Chondrocyte (in vitro differentiated cells): ENCODE measurements at regions not wholly inside any gene's neighbourhood (a gene's known extent, or its start where the extent isn't known, plus 50 kb on each side); places are given as distances from the start of the nearest gene placed in this dataset.

Source experiments
- DNase-seq: peaks from one replicate; pipeline ENCODE4 v3.0.0; 2021; ENCODE audit warnings: mixed read lengths, low spot score
- H3K27ac Mint-ChIP-seq: one replicate; pipeline ENCODE4 v1.8.0; 2021; ENCODE audit warnings: mild to moderate bottlenecking, moderate library complexity, mixed read lengths; ENCODE audit not compliant: unreplicated experiment
- H3K27me3 Mint-ChIP-seq: 2 replicates; pipeline ENCODE4 v1.8.0; 2021; ENCODE audit warnings: low read depth, mixed read lengths
- H3K36me3 Mint-ChIP-seq: 2 replicates; pipeline ENCODE4 v1.8.0; 2021; ENCODE audit warnings: low read depth, mixed read lengths
- H3K4me1 Mint-ChIP-seq: 2 replicates; pipeline ENCODE4 v1.8.0; 2021; ENCODE audit warnings: low read depth, mild to moderate bottlenecking, mixed read lengths
- H3K4me3 Mint-ChIP-seq: one replicate; pipeline ENCODE4 v1.8.0; 2021; ENCODE audit warnings: mild to moderate bottlenecking, moderate library complexity, mixed read lengths; ENCODE audit not compliant: unreplicated experiment
- H3K9me3 Mint-ChIP-seq: 2 replicates; pipeline ENCODE4 v1.8.0; 2021; ENCODE audit warnings: low read depth, mixed read lengths
- CTCF ChIP-seq: fragments of 200-600 bp; sonication (generic); IDR thresholded peaks from 2 replicates; pipeline ENCODE4 v1.5.0; 2021; ENCODE audit warnings: antibody characterized with exemption, mild to moderate bottlenecking, moderate library complexity

- no peak for DNase-seq
- no peaks in the 10 kb centered on the region for H3K9me3 Mint-ChIP-seq
- H3K27me3 Mint-ChIP-seq, result peaks cover 15% of the 10 kb centered on the region
- H3K4me1 Mint-ChIP-seq, result no peaks in the 10 kb centered on the region
- TF ChIP-seq CTCF, result no peak
- H3K36me3 Mint-ChIP-seq, result no peaks in the 10 kb centered on the region
- H3K4me3 Mint-ChIP-seq, result no peak overlapping the region
- no peak overlapping the region for H3K27ac Mint-ChIP-seq
Measured at GRCh38 chr16:63426275-63426870, 1390.1 kb upstream of the CDH8 start.

- H3K27ac Mint-ChIP-seq, result no peak overlapping the region
- H3K4me1 Mint-ChIP-seq, result no peaks in the 10 kb centered on the region
- no peak overlapping the region for H3K4me3 Mint-ChIP-seq
- H3K9me3 Mint-ChIP-seq, result no peaks in the 10 kb centered on the region
- no peak for TF ChIP-seq CTCF
- no peak for DNase-seq
- H3K27me3 Mint-ChIP-seq, result peaks cover 16% of the 10 kb centered on the region
- H3K36me3 Mint-ChIP-seq, result no peaks in the 10 kb centered on the region
Measured at GRCh38 chr16:63422715-63423114, 1386.5 kb upstream of the CDH8 start.

- no peaks in the 10 kb centered on the region for H3K4me1 Mint-ChIP-seq
- DNase-seq, result no peak
- H3K36me3 Mint-ChIP-seq, result no peaks in the 10 kb centered on the region
- H3K4me3 Mint-ChIP-seq, result no peak overlapping the region
- no peak overlapping the region for H3K27ac Mint-ChIP-seq
- peaks cover 9% of the 10 kb centered on the region for H3K27me3 Mint-ChIP-seq
- TF ChIP-seq CTCF, result no peak
- no peaks in the 10 kb centered on the region for H3K9me3 Mint-ChIP-seq
Measured at GRCh38 chr16:63416712-63417111, 1380.5 kb upstream of the CDH8 start.

GRCh38 chr16:63415014-63415413 lies 1378.8 kb upstream of the CDH8 start:
- Mint-ChIP-seq H3K4me1 (no peaks in the 10 kb centered on the region), H3K36me3 (no peaks in the 10 kb centered on the region), H3K27ac (no peak overlapping the region), H3K4me3 (no peak overlapping the region), H3K27me3 (peaks cover 9% of the 10 kb centered on the region), H3K9me3 (no peaks in the 10 kb centered on the region)
- TF ChIP-seq CTCF, result no peak
- DNase-seq, result no peak

- Mint-ChIP-seq H3K36me3 (no peaks in the 10 kb centered on the region), H3K27ac (no peak overlapping the region), H3K27me3 (peaks cover 3% of the 10 kb centered on the region), H3K9me3 (peaks cover 3% of the 10 kb centered on the region), H3K4me3 (no peak overlapping the region), H3K4me1 (no peaks in the 10 kb centered on the region)
- no peak for DNase-seq
- TF ChIP-seq CTCF, result no peak
Measured at GRCh38 chr16:63410594-63410993, 1374.4 kb upstream of the CDH8 start.
